ENCODE measurements at regions not wholly inside any gene's neighbourhood (a gene's known extent, or its start where the extent isn't known, plus 50 kb on each side); places are given as distances from the start of the nearest gene placed in this dataset.

- Mint-ChIP-seq H3K27ac (no peak overlapping the region), H3K4me1 (no peaks in the 10 kb centered on the region), H3K27me3 (ENCODE audit: low read depth) (no peaks in the 10 kb centered on the region; the same call in 1 of the 2 replicates), H3K9me3 (peaks cover 55% of the 10 kb centered on the region), H3K4me3 (no peak overlapping the region), H3K36me3 (peaks cover 21% of the 10 kb centered on the region)
- DNase-seq (ENCODE audit: low spot score) (no peak), ATAC-seq (no peak)
- ChIA-PET CTCF (no interaction called here), POLR2A (no interaction called here)
- no peak for TF ChIP-seq ETV6 (CRISPR knock-in tag; IDR thresholded peaks at IDR 0.05)
- TF ChIP-seq ZNF425 (CRISPR knock-in tag; conservative IDR thresholded peaks at IDR 0.05) = no peak
- TF ChIP-seq TEAD1 (CRISPR knock-in tag; IDR thresholded peaks at IDR 0.05) = no peak
- TF ChIP-seq OVOL2 (CRISPR knock-in tag; IDR thresholded peaks at IDR 0.05; ENCODE audit: borderline replicate concordance) = no peak
- no peak for TF ChIP-seq ATF2 (CRISPR knock-in tag; IDR thresholded peaks at IDR 0.05; ENCODE audit: borderline replicate concordance, low read depth)
- TF ChIP-seq ATF6 (CRISPR knock-in tag; IDR thresholded peaks at IDR 0.05) = no peak
- no peak for TF ChIP-seq ATF3 (CRISPR knock-in tag; conservative IDR thresholded peaks at IDR 0.05)
- TF ChIP-seq ZNF138 (CRISPR knock-in tag; conservative IDR thresholded peaks at IDR 0.05) = no peak
- TF ChIP-seq NR2C2 (CRISPR knock-in tag; IDR thresholded peaks at IDR 0.05) = no peak
- no peak for TF ChIP-seq PRDM15 (CRISPR knock-in tag; IDR thresholded peaks at IDR 0.05)
- TF ChIP-seq GTF2I (CRISPR knock-in tag; conservative IDR thresholded peaks at IDR 0.05) = no peak
- no peak for TF ChIP-seq CREM (CRISPR knock-in tag; IDR thresholded peaks at IDR 0.05)
- TF ChIP-seq HMGA2 (CRISPR knock-in tag; IDR thresholded peaks at IDR 0.05) = no peak
- TF ChIP-seq RELA (CRISPR knock-in tag; IDR thresholded peaks at IDR 0.05; ENCODE audit: borderline replicate concordance) = no peak
- TF ChIP-seq NR3C1 (CRISPR knock-in tag; conservative IDR thresholded peaks at IDR 0.05; ENCODE audit: low read depth) = no peak
- no peak for TF ChIP-seq FOXK1 (CRISPR knock-in tag; IDR thresholded peaks at IDR 0.05)
Observed at GRCh38 chr16:76732894-76733293, 455.7 kb downstream of the CNTNAP4 start.

- no peaks in the 10 kb centered on the region; the same call in 1 of the 2 replicates for H3K4me1 Mint-ChIP-seq
- POLR2A ChIA-PET = no interaction called here
- peaks cover 2% of the 10 kb centered on the region for H3K27me3 Mint-ChIP-seq (ENCODE audit: low read depth)
- ATAC-seq (no peak), DNase-seq (ENCODE audit: low spot score) (no peak)
- no peak overlapping the region for H3K27ac Mint-ChIP-seq
- peaks cover 43% of the 10 kb centered on the region for H3K36me3 Mint-ChIP-seq
- H3K4me3 Mint-ChIP-seq = no peak overlapping the region
- peaks cover 77% of the 10 kb centered on the region for H3K9me3 Mint-ChIP-seq
- CTCF ChIA-PET = no interaction called here
- TF ChIP-seq USF1 (CRISPR knock-in tag; IDR thresholded peaks at IDR 0.05) = no peak
- no peak for TF ChIP-seq ZBTB21 (CRISPR knock-in tag; IDR thresholded peaks at IDR 0.05; ENCODE audit: borderline replicate concordance)
- TF ChIP-seq TP53 (CRISPR knock-in tag; IDR thresholded peaks at IDR 0.05) = no peak
- TF ChIP-seq PREB (CRISPR knock-in tag; IDR thresholded peaks at IDR 0.05; ENCODE audit: borderline replicate concordance) = no peak
- no peak for TF ChIP-seq ETV6 (CRISPR knock-in tag; IDR thresholded peaks at IDR 0.05)
- no peak for TF ChIP-seq IRF1 (CRISPR knock-in tag; IDR thresholded peaks at IDR 0.05)
- TF ChIP-seq SMAD3 (CRISPR knock-in tag; IDR thresholded peaks at IDR 0.05; ENCODE audit: borderline replicate concordance) = no peak
- TF ChIP-seq E2F1 (CRISPR knock-in tag; IDR thresholded peaks at IDR 0.05) = no peak
Observed at GRCh38 chr16:76741623-76742022, 449.4 kb upstream of the MON1B start.

All from WTC11 (cell line).